ENCODE measurements at regions not wholly inside any gene's neighbourhood (a gene's known extent, or its start where the extent isn't known, plus 50 kb on each side); places are given as distances from the start of the nearest gene placed in this dataset.

DNA sequence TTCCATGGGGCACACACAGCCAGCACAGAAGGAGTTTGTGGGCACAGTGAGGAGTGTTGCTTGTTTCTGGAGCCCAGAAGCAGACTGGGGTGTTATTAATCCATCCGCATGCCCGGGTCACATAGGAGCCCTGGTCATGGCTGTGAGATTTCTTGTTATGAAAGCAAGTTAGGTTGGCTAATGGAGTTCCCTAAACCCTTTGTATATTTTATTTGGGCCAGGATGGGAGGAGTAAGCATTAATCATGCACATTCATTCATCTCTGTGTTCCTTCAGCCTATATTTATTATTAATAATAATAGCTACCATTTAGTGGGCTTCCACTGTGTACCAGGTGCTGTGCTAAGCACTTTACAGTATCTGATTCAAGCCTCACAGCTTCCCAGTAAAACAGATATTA is 200.6 kb upstream of the CDH5 start:
- no peak for TF ChIP-seq EZH2 (IDR thresholded peaks at IDR 0.05; ENCODE audit: insufficient read depth, low read length)
- TF ChIP-seq, protein P1, sequence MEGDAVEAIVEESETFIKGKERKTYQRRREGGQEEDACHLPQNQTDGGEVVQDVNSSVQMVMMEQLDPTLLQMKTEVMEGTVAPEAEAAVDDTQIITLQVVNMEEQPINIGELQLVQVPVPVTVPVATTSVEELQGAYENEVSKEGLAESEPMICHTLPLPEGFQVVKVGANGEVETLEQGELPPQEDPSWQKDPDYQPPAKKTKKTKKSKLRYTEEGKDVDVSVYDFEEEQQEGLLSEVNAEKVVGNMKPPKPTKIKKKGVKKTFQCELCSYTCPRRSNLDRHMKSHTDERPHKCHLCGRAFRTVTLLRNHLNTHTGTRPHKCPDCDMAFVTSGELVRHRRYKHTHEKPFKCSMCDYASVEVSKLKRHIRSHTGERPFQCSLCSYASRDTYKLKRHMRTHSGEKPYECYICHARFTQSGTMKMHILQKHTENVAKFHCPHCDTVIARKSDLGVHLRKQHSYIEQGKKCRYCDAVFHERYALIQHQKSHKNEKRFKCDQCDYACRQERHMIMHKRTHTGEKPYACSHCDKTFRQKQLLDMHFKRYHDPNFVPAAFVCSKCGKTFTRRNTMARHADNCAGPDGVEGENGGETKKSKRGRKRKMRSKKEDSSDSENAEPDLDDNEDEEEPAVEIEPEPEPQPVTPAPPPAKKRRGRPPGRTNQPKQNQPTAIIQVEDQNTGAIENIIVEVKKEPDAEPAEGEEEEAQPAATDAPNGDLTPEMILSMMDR (IDR thresholded peaks at IDR 0.05; ENCODE audit: insufficient read depth, low read depth, low read length) = no peak
